ENCODE measurements at regions not wholly inside any gene's neighbourhood (a gene's known extent, or its start where the extent isn't known, plus 50 kb on each side); places are given as distances from the start of the nearest gene placed in this dataset.
A peak's percentile ranks its signal among the peaks of the same experiment; 100 is the strongest.

DNA sequence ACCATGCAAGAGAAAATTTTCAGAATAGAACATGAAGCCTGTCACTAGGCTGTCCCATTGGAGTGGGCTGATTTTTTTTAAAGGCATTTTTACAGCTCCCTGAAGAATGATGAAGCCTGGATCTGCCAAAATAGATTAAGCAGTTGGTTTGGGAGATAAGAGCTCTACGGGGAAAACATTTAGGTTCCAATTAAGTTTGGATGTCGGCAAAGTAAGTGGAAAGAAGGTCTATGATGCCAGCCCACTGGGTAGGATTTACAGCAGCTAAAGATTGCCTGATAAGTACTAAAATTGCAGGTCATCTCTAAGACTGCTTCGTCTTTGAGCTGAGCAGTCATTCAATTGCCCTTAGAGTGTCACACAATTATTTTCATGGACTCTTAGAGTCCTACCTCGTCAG is 939.2 kb upstream of the CELF2 start:
- TF ChIP-seq, protein P1, sequence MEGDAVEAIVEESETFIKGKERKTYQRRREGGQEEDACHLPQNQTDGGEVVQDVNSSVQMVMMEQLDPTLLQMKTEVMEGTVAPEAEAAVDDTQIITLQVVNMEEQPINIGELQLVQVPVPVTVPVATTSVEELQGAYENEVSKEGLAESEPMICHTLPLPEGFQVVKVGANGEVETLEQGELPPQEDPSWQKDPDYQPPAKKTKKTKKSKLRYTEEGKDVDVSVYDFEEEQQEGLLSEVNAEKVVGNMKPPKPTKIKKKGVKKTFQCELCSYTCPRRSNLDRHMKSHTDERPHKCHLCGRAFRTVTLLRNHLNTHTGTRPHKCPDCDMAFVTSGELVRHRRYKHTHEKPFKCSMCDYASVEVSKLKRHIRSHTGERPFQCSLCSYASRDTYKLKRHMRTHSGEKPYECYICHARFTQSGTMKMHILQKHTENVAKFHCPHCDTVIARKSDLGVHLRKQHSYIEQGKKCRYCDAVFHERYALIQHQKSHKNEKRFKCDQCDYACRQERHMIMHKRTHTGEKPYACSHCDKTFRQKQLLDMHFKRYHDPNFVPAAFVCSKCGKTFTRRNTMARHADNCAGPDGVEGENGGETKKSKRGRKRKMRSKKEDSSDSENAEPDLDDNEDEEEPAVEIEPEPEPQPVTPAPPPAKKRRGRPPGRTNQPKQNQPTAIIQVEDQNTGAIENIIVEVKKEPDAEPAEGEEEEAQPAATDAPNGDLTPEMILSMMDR (IDR thresholded peaks at IDR 0.05; ENCODE audit: insufficient read depth, low read length, poor library complexity, severe bottlenecking) = no peak
- no peak for DNase-seq (ENCODE audit: low read depth)
- H3K4me3 ChIP-seq (ENCODE audit: low read depth, low read length) = no peak overlapping the region
- no peaks in the 10 kb centered on the region for H3K36me3 ChIP-seq (ENCODE audit: control insufficient read depth, insufficient read depth, low read length)
- H3K27me3 ChIP-seq (ENCODE audit: control insufficient read depth, insufficient read depth, low read length) = no peaks in the 10 kb centered on the region

DNA sequence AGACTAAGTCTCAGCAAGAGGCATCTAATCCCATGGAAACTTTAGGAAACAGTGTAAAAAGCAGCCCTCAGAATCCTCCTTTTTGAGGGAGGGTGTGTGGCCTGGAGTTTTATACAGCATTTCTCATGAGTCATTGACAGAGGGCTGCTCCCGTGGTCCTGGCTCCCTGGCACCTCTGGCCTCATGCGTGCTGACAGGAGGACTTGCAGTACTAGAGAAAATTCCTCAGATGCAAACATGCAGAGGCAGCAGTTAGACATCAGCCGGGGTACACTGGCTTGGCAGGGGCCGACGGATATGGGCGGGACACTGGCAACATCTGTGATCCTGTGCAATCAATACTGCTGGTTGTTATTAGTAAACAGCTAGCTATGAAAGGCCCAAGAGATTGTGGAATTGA is 925.1 kb upstream of the CELF2 start:
- Histone ChIP-seq H3K4me3 (ENCODE audit: low read depth, low read length) (no peak overlapping the region), H3K36me3 (ENCODE audit: control insufficient read depth, insufficient read depth, low read length) (no peaks in the 10 kb centered on the region), H3K27me3 (ENCODE audit: control insufficient read depth, insufficient read depth, low read length) (no peaks in the 10 kb centered on the region)
- TF ChIP-seq, protein P1 (IDR thresholded peaks at IDR 0.05; ENCODE audit: insufficient read depth, low read length, poor library complexity, severe bottlenecking) = no peak
- peak; percentile 10 for DNase-seq (ENCODE audit: low read depth)

DNA sequence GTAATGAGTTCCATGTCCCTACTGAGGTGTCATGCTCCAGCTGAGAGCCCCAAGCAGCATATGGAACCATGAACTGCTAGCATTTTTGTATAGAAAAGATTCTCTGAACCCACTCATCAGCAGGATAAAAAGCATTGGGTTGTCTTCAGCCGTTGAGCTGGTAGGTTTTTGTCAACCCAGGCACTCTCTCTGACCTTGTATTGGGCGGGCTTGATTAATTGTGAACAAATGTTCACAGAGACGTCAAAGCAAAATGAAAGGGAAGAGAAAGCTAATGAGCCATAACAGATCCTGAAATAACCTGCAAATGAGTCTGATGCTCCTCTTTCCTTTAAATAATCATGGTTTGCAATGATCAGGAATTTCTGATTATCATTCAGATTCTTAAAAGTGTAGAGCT is 924.7 kb upstream of the CELF2 start:
- TF ChIP-seq, protein P1 (IDR thresholded peaks at IDR 0.05; ENCODE audit: insufficient read depth, low read length, poor library complexity, severe bottlenecking) = no peak
- Histone ChIP-seq H3K4me3 (ENCODE audit: low read depth, low read length) (no peak overlapping the region), H3K36me3 (ENCODE audit: control insufficient read depth, insufficient read depth, low read length) (no peaks in the 10 kb centered on the region), H3K27me3 (ENCODE audit: control insufficient read depth, insufficient read depth, low read length) (no peaks in the 10 kb centered on the region)
- no peak for DNase-seq (ENCODE audit: low read depth)

DNA sequence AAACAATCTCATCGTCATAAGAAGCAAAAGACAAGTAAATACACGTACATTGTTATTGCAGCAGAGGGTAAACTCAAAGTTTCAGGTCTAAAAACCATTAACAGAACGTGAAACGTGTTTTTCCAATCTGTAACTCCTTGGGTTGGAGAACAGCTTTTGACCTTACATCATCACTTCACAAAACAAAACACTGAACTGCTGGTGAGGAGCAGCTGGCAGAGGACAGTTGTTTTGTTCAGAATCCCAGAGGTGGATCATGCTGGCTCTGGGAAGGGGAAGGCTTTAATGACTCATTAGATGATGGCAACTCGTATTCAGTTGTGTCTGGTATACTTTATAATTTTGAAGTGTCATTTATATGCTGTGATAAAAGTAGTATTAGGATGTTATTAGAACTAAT is 923.0 kb upstream of the CELF2 start:
- H3K27me3 ChIP-seq (ENCODE audit: control insufficient read depth, insufficient read depth, low read length) = no peaks in the 10 kb centered on the region
- DNase-seq (ENCODE audit: low read depth) = no peak
- H3K4me3 ChIP-seq (ENCODE audit: low read depth, low read length) = no peak overlapping the region
- H3K36me3 ChIP-seq (ENCODE audit: control insufficient read depth, insufficient read depth, low read length) = no peaks in the 10 kb centered on the region
- TF ChIP-seq, protein P1 (IDR thresholded peaks at IDR 0.05; ENCODE audit: insufficient read depth, low read length, poor library complexity, severe bottlenecking) = no peak

DNA sequence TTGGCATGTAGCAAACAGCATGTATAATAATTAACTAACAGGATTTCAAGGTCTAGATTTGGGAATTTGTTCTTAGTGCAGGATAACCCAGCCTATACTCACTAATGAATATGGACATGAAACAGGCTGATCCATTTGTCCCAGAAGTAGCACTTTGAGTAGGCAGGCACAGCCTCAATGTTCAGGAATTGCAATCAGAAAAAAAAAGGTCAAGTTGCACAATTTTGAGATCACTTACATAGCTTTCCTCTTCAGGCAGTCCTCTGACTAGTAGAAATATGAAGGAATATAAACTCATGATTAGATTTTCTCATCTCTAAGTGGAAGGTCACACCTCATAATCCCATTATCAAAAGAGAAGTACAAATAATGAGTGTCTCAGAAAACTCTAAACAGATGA is 921.4 kb upstream of the CELF2 start:
- Histone ChIP-seq H3K27me3 (ENCODE audit: control insufficient read depth, insufficient read depth, low read length) (no peaks in the 10 kb centered on the region), H3K36me3 (ENCODE audit: control insufficient read depth, insufficient read depth, low read length) (no peaks in the 10 kb centered on the region), H3K4me3 (ENCODE audit: low read depth, low read length) (no peak overlapping the region)
- TF ChIP-seq, protein P1 (IDR thresholded peaks at IDR 0.05; ENCODE audit: insufficient read depth, low read length, poor library complexity, severe bottlenecking) = no peak
- DNase-seq (ENCODE audit: low read depth) = no peak

DNA sequence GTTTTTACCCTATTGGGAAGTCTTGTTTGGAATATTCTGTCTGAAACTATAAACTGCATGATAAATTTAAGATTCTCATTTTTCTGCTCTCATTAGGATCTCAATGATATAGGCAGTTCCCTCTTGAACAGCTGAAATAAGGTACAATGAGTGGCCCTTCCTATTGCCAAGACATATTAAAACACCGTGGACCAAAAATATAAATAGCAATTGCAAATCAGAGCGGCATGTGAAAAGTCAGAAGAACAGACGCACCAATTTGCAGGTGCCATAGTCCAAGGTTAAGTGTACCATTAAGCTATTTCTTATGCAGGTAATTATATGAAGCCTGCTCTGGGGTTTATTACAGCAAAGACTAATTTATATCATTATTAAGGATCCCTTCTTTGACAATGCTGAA is 920.8 kb upstream of the CELF2 start:
- Histone ChIP-seq H3K4me3 (ENCODE audit: low read depth, low read length) (no peak overlapping the region), H3K27me3 (ENCODE audit: control insufficient read depth, insufficient read depth, low read length) (no peaks in the 10 kb centered on the region), H3K36me3 (ENCODE audit: control insufficient read depth, insufficient read depth, low read length) (no peaks in the 10 kb centered on the region)
- TF ChIP-seq, protein P1 (IDR thresholded peaks at IDR 0.05; ENCODE audit: insufficient read depth, low read length, poor library complexity, severe bottlenecking) = no peak
- DNase-seq (ENCODE audit: low read depth) = no peak

All from kidney epithelial cell (primary cell).